NCI-H2107 treated with DMSO at 0.1 percent for 48 hours (cell line): ENCODE measurements at regions not wholly inside any gene's neighbourhood (a gene's known extent, or its start where the extent isn't known, plus 50 kb on each side); places are given as distances from the start of the nearest gene placed in this dataset.

Source experiments
- DNase-seq: peaks from one replicate; lab custom pipeline; 2025; ENCODE audit not compliant: unreplicated experiment; lab: John Stamatoyannopoulos, UW

- DNase-seq: no peak
Observed at GRCh38 chr18:78900938-78901909, 78.4 kb upstream of the SALL3 start.

DNA sequence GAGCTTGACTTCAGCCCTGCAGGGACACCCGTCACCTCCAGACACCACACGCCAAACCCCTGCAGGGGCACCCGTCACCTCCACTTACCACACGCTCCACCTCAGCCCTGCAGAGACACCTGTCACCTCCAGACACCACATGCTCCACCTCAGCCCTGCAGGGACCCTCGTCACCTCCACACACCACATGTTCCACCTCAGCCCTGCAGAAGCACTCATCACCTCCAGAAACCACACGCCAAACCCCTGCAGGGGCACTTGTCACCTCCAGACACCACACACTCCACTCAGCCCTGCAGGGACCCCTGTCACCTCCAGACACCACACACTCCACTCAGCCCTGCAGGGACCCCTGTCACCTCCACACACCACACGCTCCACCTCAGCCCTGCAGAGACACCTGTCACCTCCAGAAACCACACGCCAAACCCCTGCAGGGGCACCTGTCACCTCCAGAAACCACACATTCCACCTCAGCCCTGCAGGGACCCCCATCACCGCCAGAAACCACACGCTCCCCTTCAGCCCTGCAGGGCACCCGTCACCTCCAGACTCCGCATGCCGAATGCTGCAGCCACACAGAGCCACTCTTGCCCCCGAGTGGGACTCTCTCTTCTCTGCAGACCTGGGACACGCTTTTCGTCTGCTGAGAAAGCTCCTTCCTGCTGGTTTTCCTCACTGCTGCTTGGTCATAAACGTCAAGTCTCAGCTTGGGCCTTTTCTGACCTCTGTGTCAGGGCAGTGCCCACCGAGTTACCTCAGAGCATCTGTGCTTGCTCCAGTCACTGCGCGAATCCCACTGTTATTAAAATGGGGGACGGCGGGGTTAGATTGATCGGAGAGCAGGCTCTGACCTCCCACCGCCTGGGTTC, 77.5 kb upstream of the SALL3 start:
- DNase-seq: no peak

- no peak for DNase-seq
Observed at GRCh38 chr18:78902795-78903435, 76.7 kb upstream of the SALL3 start.

- no peak for DNase-seq
Observed at GRCh38 chr18:78903436-78904178, 76.0 kb upstream of the SALL3 start.

DNA sequence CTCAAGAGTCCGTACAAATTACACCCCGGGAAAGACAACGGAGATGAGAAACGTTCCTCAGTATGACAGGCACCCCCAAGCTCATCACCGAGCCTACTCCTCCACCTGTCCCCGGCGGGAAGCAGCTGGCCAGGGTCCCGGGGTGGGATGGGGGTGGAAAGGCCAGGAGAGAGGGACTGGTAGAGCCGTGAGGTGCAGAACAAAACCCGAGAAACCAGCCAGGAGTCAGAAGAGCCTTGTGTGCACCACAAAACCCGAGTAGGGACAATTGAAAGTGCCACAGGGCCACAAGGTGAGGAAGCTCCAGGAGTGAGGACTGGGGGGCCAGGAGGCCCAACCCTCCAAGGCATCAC, 75.5 kb upstream of the SALL3 start:
- no peak for DNase-seq

GRCh38 chr18:78905334-78905733, 74.3 kb upstream of the SALL3 start:
- no peak for DNase-seq

DNA sequence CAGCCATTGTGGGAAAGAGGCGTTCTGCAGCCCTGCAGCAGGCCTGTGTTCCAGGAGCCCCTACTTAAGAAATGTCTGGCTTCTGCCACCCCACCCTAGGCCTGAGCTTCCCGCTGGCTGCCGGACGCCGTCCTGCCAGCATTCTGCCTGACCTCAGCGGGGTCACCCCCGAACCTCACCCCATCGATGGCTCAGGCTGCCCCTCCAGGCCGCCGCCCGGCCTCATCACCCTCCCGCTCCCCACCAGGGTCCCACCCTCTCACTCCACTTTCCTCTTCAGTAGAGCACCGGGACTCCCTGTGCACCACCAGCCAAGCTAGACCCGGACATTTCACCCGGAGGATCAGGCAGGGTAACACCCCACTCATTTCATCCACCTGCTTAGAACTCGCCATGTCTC, 73.6 kb upstream of the SALL3 start:
- no peak for DNase-seq

DNA sequence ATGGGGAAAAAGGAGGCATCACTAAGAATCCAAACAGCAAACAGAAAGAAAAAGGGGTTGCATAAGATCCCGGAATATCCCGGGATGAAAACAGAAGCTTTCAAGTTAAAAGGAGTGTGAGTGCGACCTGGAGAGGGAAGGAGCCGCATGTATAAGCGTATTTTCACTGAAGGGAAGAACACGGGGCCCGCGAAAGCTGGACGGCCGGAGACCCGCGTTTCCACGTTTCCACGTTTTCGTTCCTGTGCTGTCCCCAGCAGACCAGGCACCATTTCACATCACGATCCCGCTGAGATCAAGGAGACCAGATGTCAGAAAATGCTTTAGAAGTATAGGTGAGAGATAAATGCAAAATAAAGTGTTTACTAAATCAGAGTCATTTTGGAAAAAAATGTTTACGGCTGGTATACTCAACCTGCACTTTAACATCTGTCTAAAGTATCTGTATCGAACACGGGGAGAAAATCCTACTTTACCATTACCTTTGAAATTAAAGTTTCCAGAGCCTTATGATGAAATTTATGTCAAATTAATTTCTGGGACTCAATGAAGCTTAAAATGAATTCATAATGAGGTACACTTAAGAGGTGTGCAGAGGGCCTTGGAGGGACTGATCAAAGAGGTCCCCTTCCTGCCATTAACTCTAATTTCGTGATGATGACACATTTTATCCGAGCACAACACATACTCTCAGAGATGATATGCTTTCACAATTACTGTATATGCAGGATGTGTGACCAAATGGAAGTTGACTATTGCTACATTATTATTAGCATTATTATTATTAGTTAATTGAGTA, 71.0 kb upstream of the SALL3 start:
- no peak for DNase-seq

DNA sequence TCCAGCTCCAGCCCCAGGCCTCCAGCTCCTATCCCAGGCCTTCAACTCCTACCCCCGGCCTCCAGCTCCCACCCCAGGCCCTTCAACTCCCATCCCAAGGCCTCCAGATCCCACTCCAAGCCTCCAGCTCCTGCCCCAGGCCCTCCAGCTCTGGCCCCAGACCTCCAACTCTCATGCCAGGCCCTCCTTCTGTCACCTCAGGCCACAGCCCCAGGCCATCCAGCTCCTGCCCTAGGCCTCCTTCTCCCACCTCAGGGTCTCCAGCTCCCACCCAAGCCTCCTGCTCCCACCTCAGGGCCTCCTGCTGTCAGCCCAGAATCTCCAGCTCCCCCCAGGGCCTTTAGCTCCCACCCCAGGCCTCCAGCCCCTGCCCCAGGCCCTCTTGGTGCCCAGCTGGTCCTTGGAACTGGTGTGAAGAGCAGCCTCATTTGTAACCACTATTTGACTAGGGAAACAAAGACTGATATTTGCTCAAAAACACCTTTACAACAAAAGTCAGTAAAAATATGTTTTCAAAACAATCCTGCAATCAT, 67.8 kb upstream of the SALL3 start:
- no peak for DNase-seq

GRCh38 chr18:78912336-78912735, 67.3 kb upstream of the SALL3 start:
- DNase-seq: no peak

DNA sequence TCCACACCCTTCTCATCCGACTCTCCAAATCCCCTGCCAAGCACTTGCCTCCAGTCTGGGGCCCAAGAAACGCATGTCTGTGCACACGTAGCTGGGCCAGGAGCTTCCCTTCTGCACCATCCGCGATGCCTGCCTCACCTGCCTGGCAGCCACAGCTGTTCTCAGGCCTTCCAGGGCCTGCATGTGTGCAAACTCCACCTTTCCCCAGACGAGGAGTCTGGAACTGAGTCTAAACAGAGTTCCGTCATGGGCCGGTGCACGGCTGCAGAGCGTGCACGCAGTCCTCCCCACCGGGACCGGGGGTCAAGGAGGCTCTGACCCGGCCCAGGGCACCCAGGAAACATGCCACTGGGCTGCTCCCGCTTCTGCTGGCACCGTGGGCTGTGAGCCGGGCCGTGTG, 66.8 kb upstream of the SALL3 start:
- no peak for DNase-seq

DNA sequence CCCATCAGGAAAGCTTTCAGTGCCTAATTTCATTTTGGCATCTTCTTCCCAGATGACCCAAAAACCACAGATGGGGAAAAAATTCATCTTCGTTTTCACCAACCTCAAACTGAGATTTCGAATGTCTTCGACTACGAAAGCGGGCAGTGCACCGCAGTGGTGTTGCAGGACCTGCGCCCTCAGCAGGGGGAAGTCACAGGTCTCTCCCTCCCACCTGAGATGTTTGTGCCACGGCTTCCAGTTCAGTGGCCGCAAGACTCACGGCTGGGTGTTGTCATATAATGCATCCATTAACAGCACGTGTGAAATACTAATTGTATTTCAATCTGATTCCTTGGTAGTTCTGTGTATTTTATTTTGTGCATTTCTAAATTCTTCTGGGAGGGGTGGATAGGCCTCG, 66.2 kb upstream of the SALL3 start:
- no peak for DNase-seq

- no peak for DNase-seq
Observed at GRCh38 chr18:78913830-78914231, 65.8 kb upstream of the SALL3 start.

- DNase-seq: no peak
Observed at GRCh38 chr18:78914249-78914935, 65.2 kb upstream of the SALL3 start.

GRCh38 chr18:78915446-78916008, 64.1 kb upstream of the SALL3 start:
- no peak for DNase-seq

DNA sequence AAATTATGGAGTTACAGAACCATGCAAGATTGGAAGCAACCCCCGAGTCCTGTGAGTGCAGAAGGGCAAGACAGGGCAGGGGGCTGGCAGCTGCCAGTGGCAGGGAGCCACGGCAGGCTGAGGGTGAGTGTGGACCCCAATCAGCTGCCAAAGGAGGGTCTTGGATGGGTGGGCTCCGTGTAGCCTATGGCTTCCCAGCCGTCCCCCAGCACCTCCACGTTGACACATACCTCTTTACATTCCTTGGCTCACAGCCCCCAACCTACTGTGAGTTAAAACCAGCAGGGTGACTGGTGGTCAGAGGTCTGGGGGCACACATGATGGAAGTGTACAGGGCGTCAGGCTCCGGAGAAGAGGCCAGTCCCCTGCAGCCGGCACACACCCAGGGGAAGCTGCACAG, 60.9 kb upstream of the SALL3 start:
- no peak for DNase-seq

GRCh38 chr18:78919956-78920355, 59.7 kb upstream of the SALL3 start:
- DNase-seq: no peak

- DNase-seq: no peak
Observed at GRCh38 chr18:78920456-78921138, 59.0 kb upstream of the SALL3 start.
